ENCODE measurements at regions not wholly inside any gene's neighbourhood (a gene's known extent, or its start where the extent isn't known, plus 50 kb on each side); places are given as distances from the start of the nearest gene placed in this dataset.

- no peak overlapping the region for H3K4me3 ChIP-seq (ENCODE audit: low read depth, low read length)
- no peak for TF ChIP-seq CTCF (IDR thresholded peaks at IDR 0.05; ENCODE audit: insufficient read depth, low read depth, low read length)
- no peak for DNase-seq (ENCODE audit: low read depth)
Observed at GRCh38 chr4:71639380-71639779, 144.5 kb downstream of the GC start.

GRCh38 chr4:71635139-71635748 lies 148.6 kb downstream of the GC start:
- H3K4me3 ChIP-seq (ENCODE audit: low read depth, low read length): no peak overlapping the region
- no peak for DNase-seq (ENCODE audit: low read depth)
- no peak for TF ChIP-seq CTCF (IDR thresholded peaks at IDR 0.05; ENCODE audit: insufficient read depth, low read depth, low read length)

- no peak for DNase-seq (ENCODE audit: low read depth)
- no peak for TF ChIP-seq CTCF (IDR thresholded peaks at IDR 0.05; ENCODE audit: insufficient read depth, low read depth, low read length)
- H3K4me3 ChIP-seq (ENCODE audit: low read depth, low read length): no peak overlapping the region
Observed at GRCh38 chr4:71634364-71634763, 149.5 kb downstream of the GC start.

GRCh38 chr4:71630803-71631202 lies 153.1 kb downstream of the GC start:
- DNase-seq (ENCODE audit: low read depth): no peak
- TF ChIP-seq CTCF (IDR thresholded peaks at IDR 0.05; ENCODE audit: insufficient read depth, low read depth, low read length): no peak
- H3K4me3 ChIP-seq (ENCODE audit: low read depth, low read length): no peak overlapping the region

GRCh38 chr4:71625005-71625404 lies 158.9 kb downstream of the GC start:
- TF ChIP-seq CTCF (IDR thresholded peaks at IDR 0.05; ENCODE audit: insufficient read depth, low read depth, low read length): no peak
- no peak overlapping the region for H3K4me3 ChIP-seq (ENCODE audit: low read depth, low read length)
- DNase-seq (ENCODE audit: low read depth): no peak

All from fibroblast of villous mesenchyme (primary cell).